ENCODE measurements at regions not wholly inside any gene's neighbourhood (a gene's known extent, or its start where the extent isn't known, plus 50 kb on each side); places are given as distances from the start of the nearest gene placed in this dataset.

- TF ChIP-seq IRF1 (CRISPR knock-in tag; IDR thresholded peaks at IDR 0.05; ENCODE audit: borderline replicate concordance): no peak
- no peak for TF ChIP-seq TEAD2 (tag; IDR thresholded peaks at IDR 0.05)
- no peak for TF ChIP-seq POLR2G (IDR thresholded peaks at IDR 0.05; ENCODE audit: low read depth, low read length)
- no peak for TF ChIP-seq CTCF (IDR thresholded peaks at IDR 0.05 in 2 of 3, conservative IDR thresholded peaks at IDR 0.05 in 1 of 3; ENCODE audit: insufficient read depth in 2 of 3, low read depth in 1 of 3, low read length in 3 of 3)
- no peak for TF ChIP-seq YBX1 (IDR thresholded peaks at IDR 0.05)
Measured at GRCh38 chr3:25304916-25305315, 123.1 kb upstream of the RARB start.

All from K562 (cell line).